ENCODE measurements at regions not wholly inside any gene's neighbourhood (a gene's known extent, or its start where the extent isn't known, plus 50 kb on each side); places are given as distances from the start of the nearest gene placed in this dataset.
"Not testable (repeated sequence)": the region's sequence is repeated elsewhere in the genome, so short reads cannot be mapped to it uniquely, and the experiment has no call there.

DNA sequence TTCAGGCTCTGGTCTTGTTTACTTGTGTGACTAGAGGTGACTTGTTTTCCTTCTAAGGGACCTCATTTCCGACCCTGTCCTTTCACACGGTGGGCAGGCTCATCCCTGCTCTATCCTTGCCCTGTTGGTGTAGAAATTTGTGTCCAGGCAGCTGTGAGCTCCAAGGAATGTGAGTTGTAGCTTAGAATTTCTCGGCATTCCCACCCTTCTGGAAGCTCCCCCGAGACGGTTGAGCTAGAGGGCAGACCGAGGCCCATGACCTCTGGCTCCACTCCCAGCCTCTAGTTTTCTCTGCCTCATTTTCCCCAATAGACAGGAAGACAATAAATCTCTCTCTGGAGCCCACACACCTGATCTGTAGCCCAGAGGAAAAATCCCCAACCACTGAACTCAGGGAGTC is 100.9 kb downstream of the NAV1 start:
- DNase-seq = no peak

GRCh38 chr1:201640624-201641023 is 101.7 kb downstream of the NAV1 start:
- no peak for DNase-seq

DNA sequence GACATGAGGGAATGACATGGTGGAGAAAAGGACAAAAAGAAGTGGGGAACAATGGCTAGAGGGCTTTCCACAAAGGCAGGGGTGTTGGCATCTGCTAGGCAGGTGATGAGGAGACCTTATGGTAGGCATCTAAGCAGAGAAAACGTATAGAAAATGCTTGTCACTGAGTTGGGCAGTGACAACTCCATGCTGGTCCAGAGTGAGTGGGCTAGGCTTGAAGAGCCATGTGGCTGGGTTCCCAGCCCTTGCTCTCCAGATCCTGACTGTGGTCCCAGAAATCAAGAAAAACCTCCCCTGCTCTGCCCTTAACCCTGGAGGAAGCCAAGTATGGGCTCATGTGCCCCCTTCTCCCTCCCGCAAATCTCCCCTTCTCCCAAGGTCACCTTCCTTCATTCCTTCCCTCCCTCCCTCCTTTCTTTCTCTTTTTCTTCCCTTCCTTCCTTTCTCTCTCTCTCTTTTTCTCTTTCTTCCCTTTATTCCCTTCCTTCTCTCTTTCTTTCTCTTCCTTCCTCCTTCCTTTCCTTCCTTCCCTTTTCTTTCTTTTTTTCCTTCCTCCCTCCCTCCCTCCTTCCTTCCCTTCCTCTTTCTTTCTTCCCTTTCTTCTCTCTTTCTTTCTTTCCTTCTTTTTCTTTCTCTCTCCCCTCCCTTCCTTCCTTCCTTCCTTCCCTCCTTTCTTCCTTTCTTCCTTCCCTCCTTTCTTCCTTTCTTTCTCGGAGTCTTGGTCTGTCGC is 102.8 kb downstream of the NAV1 start:
- no peak for DNase-seq

GRCh38 chr1:201643835-201644104 is 104.8 kb downstream of the NAV1 start:
- DNase-seq = no peak

GRCh38 chr1:201644197-201644596 is 105.3 kb downstream of the NAV1 start:
- DNase-seq = no peak

- not testable (repeated sequence) for DNase-seq
Measured at GRCh38 chr1:201645000-201645399, 106.1 kb downstream of the NAV1 start.

DNA sequence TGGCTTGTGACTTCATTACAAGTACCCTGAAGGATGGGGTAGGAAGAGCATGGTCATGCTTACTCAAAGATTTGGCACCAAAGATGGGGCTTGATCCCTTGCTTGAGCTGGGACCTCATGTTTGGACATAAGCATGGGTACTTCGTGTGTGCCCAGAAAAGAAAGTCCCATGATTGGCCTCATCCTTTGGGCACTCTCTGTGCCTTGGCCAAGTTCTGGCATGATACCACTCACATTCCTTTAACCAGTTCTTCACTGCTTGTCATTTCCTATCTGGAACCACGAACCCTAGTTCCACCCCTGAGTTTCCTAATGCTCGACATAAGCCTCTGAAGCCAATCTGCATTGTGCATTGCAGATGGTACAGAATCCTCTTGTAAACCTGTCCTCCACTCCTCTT is 107.0 kb downstream of the NAV1 start:
- no peak for DNase-seq

- no peak for DNase-seq
Measured at GRCh38 chr1:201646411-201647022, 107.6 kb downstream of the NAV1 start.

- no peak for DNase-seq
Measured at GRCh38 chr1:201647094-201647493, 108.2 kb downstream of the NAV1 start.

- DNase-seq = no peak
Measured at GRCh38 chr1:201647722-201648065, 108.8 kb downstream of the NAV1 start.

DNA sequence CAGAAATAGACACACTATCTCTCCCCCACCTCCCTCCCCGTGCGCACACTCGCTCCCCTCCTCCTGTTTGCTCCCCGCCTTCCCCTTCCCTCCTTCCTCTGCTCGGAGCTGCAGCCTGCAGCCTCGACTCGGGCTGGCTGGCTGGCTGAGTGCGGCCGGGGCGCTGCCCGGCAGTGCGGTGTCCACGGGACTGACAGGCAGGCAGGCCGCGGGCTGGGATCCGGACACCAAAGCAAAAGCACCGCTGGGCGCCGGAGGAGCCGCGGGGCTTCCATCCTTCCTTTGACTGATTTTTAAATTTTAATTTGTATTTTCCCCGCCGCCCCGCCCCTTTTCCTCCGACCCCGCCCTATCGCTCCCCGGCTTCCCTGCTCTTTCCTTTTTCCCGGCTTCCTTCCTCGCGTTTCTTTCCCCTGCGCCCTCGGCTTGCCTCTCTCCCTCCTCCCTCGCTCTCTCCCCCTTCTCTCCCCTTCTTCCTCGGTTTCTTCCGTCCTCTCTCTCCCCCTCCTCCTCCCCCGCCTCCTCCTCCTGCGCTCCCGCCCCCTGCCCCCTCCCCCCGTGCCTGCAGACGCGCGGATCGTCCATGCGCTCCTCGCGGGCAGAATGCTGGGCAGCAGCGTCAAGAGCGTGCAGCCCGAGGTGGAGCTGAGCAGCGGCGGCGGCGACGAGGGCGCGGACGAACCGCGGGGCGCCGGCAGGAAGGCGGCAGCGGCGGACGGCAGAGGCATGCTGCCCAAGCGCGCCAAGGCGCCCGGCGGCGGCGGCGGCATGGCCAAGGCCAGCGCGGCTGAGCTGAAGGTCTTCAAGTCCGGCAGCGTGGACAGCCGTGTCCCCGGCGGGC is 109.4 kb downstream of the NAV1 start:
- peak; percentile 64 for DNase-seq

DNA sequence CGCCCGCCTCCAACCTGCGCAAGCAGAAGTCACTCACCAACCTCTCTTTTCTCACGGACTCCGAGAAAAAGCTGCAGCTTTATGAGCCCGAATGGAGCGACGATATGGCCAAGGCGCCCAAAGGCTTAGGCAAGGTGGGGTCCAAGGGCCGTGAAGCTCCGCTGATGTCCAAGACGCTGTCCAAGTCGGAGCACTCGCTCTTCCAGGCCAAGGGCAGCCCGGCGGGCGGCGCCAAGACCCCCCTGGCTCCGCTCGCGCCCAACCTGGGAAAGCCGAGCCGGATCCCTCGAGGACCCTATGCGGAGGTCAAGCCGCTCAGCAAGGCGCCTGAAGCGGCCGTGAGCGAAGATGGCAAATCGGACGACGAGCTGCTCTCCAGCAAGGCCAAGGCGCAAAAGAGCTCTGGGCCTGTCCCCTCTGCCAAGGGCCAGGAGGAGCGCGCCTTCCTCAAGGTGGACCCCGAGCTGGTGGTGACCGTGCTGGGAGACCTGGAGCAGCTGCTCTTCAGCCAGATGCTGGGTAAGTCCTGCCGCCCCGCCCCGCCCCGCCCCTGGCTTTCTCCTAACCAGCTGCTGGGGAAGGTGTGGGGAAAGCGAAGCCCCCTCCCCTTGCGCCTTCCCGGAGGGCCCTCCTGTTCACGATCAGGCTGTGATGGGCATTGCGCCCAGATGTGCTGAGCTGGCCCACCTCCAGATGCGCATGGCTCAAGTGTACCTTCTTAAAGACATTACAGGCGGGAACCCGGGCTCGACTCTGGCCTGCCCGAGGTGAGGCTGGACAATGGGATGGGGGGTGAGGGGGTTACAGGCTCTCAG is 110.2 kb downstream of the NAV1 start:
- peak; percentile 71 for DNase-seq

DNA sequence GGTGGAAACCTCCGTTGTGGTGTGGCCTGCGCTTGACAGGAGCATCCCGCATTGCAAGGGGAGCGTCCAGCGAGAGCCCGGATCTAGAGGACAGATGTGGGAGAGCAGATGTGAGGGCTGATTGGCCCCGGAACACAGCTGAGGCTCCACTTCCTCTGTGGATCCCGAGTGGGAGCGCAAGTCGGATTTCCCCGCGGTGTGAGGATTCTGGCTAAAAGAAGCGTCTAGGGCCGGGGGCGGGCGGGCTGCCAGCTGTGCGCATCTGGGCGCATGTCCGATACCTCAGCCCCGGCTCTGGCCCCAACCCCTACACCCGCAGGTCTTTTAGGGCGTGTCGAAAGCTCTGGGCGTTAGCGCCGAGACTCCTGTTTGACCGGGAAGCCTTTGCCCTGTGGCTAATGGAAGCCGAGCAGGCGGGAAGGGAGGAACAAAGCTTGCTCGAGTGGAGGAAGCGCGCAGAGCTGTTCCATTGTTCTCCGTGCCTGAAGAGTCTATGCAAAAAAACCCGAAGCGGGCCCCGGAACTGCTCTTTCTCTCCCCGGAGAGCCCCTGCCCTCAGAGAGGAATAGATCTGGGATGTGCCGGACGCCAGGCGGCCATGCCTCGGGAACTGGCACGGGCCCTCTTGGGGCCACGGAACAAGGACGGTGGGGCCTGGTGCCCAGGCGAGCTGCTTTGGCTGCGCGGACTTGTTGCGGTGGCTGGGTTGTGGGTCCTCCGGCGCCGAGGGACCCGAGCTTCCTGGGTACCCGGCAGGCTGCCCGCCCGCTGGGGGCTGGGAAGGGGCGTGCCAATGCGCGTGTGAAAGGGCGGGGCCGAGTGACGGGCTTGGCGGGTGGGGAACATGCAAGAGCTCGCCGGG is 111.1 kb downstream of the NAV1 start:
- DNase-seq = peak; percentile 89

DNA sequence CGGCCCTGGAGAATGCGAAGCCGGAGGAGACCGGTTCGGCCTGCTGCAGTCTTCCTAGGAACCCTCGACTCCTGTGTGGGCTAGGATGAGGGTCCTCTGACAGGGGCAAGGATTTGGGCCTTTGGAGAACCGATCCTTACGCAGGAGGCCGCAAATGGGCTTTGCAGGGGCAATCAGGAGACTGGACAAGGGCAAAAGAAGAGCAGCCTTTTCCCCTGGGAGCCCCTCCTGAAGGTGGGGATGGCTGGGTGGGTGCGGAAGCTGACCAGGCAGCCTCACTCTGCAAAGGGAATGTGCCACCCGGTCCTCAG is 111.7 kb downstream of the NAV1 start:
- no peak for DNase-seq

DNA sequence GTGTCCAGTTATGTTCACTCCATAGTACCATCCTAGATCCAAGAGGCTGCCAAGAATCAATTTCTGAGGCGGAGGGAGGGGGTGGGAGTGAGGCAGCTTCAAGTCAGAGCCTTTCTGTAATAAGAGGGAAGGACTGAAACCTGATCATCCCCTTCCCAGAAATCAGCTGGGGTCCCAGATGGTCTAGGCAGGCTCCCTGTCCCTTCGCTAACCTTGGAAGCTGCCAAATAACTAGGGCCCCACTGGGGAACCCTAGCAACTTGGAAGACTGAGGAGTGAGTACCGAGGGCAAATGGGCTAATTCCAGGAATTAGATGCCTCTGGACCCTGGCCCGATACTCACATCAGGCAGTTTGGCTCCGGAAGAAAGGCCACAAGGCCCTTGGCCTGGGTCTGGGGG is 113.3 kb downstream of the NAV1 start:
- DNase-seq = no peak

DNA sequence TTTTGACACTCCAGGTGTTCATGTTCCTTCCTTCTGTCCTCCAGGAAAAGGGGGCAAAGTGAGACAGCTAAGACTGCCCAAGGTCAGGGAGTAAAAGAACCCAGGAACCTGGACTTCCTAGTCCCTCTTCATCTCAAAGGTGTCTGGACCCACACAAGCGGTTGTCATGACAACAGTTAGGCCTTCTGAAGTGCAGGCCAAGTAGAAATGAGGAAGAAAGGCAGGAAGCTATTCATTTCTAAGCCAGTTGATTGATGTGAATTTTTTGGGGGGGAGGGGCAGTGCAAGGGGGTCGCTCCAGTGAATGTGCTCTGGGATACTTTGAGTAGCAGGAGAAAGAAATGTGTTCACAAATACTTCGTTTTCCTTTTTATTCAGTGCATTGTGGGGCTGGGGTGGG is 114.3 kb downstream of the NAV1 start:
- no peak for DNase-seq

- DNase-seq = no peak
Measured at GRCh38 chr1:201653883-201654282, 115.0 kb downstream of the NAV1 start.

- DNase-seq = no peak
Measured at GRCh38 chr1:201655243-201655642, 116.3 kb downstream of the NAV1 start.

DNA sequence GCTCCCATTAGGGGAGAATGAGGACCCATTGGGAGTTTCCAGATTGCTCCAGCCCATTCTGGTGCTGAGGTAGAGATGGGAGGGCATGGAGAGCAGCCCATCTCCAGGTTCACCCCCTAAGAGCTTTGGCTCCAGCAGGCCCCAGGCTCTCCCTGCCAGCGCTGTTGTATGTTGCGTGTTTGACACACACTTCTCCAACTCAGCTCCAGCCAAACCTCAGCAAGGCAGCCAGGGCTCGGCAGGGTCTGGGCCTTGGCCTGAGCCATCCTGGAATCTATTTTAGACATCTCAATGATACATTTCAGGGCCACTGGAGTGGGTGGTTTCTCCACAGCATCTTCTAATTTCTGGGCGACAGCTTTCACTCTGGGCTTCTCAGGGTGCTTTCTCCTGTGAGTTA is 117.0 kb downstream of the NAV1 start:
- DNase-seq = no peak

DNA sequence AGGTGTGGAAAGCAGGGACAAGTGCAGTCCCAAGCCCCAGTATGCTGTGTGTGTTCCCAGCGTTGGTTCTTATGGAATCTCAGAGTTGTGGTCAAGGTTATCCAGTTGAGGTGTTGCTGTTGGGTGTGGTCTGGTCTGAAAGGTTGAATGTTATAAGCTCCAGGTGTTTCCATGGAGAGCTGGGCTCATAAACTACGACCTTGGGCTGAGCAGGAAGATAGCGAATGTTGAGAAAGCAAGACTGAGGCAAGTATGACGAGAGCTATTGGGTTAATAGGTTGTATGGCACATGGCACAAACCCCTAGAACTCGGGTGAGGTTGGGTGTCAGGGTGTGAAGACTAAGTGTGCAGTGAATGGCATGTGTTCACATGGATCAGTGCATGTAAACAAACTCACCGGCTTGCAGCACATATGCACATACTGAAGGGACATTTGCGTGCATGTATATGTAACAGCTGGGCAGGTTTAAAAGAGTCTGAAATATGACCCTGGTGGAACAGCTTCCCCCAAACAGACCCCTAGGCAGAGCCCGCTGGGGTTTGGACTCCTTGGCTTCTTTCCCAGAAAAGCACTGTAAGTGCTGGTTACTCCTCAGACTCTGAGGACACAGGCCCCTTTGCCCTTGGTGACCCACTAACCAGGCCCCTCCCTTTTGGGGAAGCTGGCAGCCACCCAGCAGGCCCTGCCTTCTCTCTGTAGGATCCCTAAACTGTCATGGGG is 117.5 kb downstream of the NAV1 start:
- peak; percentile 83 for DNase-seq

GRCh38 chr1:201659572-201659971 is 120.6 kb downstream of the NAV1 start:
- DNase-seq = no peak

All from COR-L47 (cell line).